ENCODE measurements at regions not wholly inside any gene's neighbourhood (a gene's known extent, or its start where the extent isn't known, plus 50 kb on each side); places are given as distances from the start of the nearest gene placed in this dataset.
A peak's percentile ranks its signal among the peaks of the same experiment; 100 is the strongest.

- intact Hi-C loops (cut with micrococcal nuclease), result no loop called here
- no peaks in the 10 kb centered on the region for H3K27me3 ChIP-seq (ENCODE audit: control insufficient read depth, insufficient read depth, low read length)
- H3K4me1 Mint-ChIP-seq, result no peaks in the 10 kb centered on the region
- no peak overlapping the region for H3K4me3 Mint-ChIP-seq
- WGBS (ENCODE audit: insufficient coverage), result 80% methylated on average over 3 of the region's 3 CpGs
- no peak overlapping the region for H3K4me3 ChIP-seq (ENCODE audit: low read length)
- H3K9me3 Mint-ChIP-seq, result no peaks in the 10 kb centered on the region
- peaks cover 9 to 31% of the 10 kb centered on the region in 2 donors for H3K27me3 Mint-ChIP-seq (ENCODE audit: low read depth in 2 of 2)
- no peak for TF ChIP-seq CTCF (IDR thresholded peaks at IDR 0.05)
- H3K36me3 ChIP-seq (ENCODE audit: control insufficient read depth, insufficient read depth, low read length), result no peaks in the 10 kb centered on the region
- no peak overlapping the region for H3K27ac ChIP-seq (ENCODE audit: low read length)
- no peaks in the 10 kb centered on the region for H3K9me3 ChIP-seq (ENCODE audit: control insufficient read depth, insufficient read depth, low read length)
- H3K36me3 Mint-ChIP-seq, result no peaks in the 10 kb centered on the region
- no peak for DNase-seq
- ATAC-seq, result no peak
- no peak overlapping the region for H3K27ac Mint-ChIP-seq
- H3K4me1 ChIP-seq (ENCODE audit: control insufficient read depth, insufficient read depth, low read length), result no peaks in the 10 kb centered on the region
Measured at GRCh38 chr14:54172562-54172961, 215.9 kb upstream of the BMP4 start.

GRCh38 chr14:54173802-54174201 lies 217.2 kb upstream of the BMP4 start:
- Histone ChIP-seq H3K4me3 (ENCODE audit: low read length) (no peak overlapping the region), H3K27me3 (ENCODE audit: control insufficient read depth, insufficient read depth, low read length) (no peaks in the 10 kb centered on the region), H3K4me1 (ENCODE audit: control insufficient read depth, insufficient read depth, low read length) (no peaks in the 10 kb centered on the region), H3K27ac (ENCODE audit: low read length) (no peak overlapping the region), H3K36me3 (ENCODE audit: control insufficient read depth, insufficient read depth, low read length) (no peaks in the 10 kb centered on the region), H3K9me3 (ENCODE audit: control insufficient read depth, insufficient read depth, low read length) (no peaks in the 10 kb centered on the region)
- H3K9me3 Mint-ChIP-seq, result no peaks in the 10 kb centered on the region
- no peak for ATAC-seq
- H3K4me1 Mint-ChIP-seq, result no peaks in the 10 kb centered on the region
- H3K27ac Mint-ChIP-seq, result no peak overlapping the region
- peaks cover 13 to 39% of the 10 kb centered on the region in 2 donors for H3K27me3 Mint-ChIP-seq (ENCODE audit: low read depth in 2 of 2)
- no peaks in the 10 kb centered on the region for H3K36me3 Mint-ChIP-seq
- DNase-seq, result no peak
- TF ChIP-seq CTCF (IDR thresholded peaks at IDR 0.05), result no peak
- 63% methylated on average over 1 of the region's 2 CpGs for WGBS (ENCODE audit: insufficient coverage)
- no peak overlapping the region for H3K4me3 Mint-ChIP-seq
- intact Hi-C loops (cut with micrococcal nuclease), result no loop called here

- H3K4me3 Mint-ChIP-seq, result no peak overlapping the region
- H3K4me1 ChIP-seq (ENCODE audit: control insufficient read depth, insufficient read depth, low read length), result no peaks in the 10 kb centered on the region
- H3K27ac Mint-ChIP-seq, result no peak overlapping the region
- intact Hi-C loops (cut with micrococcal nuclease), result no loop called here
- ATAC-seq, result no peak
- no peaks in the 10 kb centered on the region for H3K9me3 Mint-ChIP-seq
- no peak for DNase-seq
- no peaks in the 10 kb centered on the region for H3K27me3 ChIP-seq (ENCODE audit: control insufficient read depth, insufficient read depth, low read length)
- no peaks in the 10 kb centered on the region for H3K36me3 ChIP-seq (ENCODE audit: control insufficient read depth, insufficient read depth, low read length)
- 100% methylated on average over 1 of the region's 1 CpG for WGBS (ENCODE audit: insufficient coverage)
- no peaks in the 10 kb centered on the region for H3K4me1 Mint-ChIP-seq
- H3K9me3 ChIP-seq (ENCODE audit: control insufficient read depth, insufficient read depth, low read length), result no peaks in the 10 kb centered on the region
- no peak overlapping the region for H3K27ac ChIP-seq (ENCODE audit: low read length)
- no peaks in the 10 kb centered on the region for H3K36me3 Mint-ChIP-seq
- peaks cover 13 to 45% of the 10 kb centered on the region in 2 donors for H3K27me3 Mint-ChIP-seq (ENCODE audit: low read depth in 2 of 2)
- H3K4me3 ChIP-seq (ENCODE audit: low read length), result no peak overlapping the region
- TF ChIP-seq CTCF (IDR thresholded peaks at IDR 0.05), result no peak
Measured at GRCh38 chr14:54174457-54174856, 217.8 kb upstream of the BMP4 start.

GRCh38 chr14:54175298-54175942 lies 218.8 kb upstream of the BMP4 start:
- Mint-ChIP-seq H3K4me3 (no peak overlapping the region), H3K27ac (no peak overlapping the region), H3K4me1 (no peaks in the 10 kb centered on the region), H3K27me3 (ENCODE audit: low read depth in 2 of 2) (peaks cover 13 to 40% of the 10 kb centered on the region in 2 donors), H3K9me3 (no peaks in the 10 kb centered on the region), H3K36me3 (no peaks in the 10 kb centered on the region)
- WGBS (ENCODE audit: insufficient coverage), result 14% methylated on average over 3 of the region's 4 CpGs
- H3K36me3 ChIP-seq (ENCODE audit: control insufficient read depth, insufficient read depth, low read length), result no peaks in the 10 kb centered on the region
- H3K9me3 ChIP-seq (ENCODE audit: control insufficient read depth, insufficient read depth, low read length), result no peaks in the 10 kb centered on the region
- H3K4me1 ChIP-seq (ENCODE audit: control insufficient read depth, insufficient read depth, low read length), result no peaks in the 10 kb centered on the region
- peak; percentile 65 for TF ChIP-seq CTCF (IDR thresholded peaks at IDR 0.05)
- no peak overlapping the region for H3K4me3 ChIP-seq (ENCODE audit: low read length)
- intact Hi-C loops (cut with micrococcal nuclease), result no loop called here
- H3K27ac ChIP-seq (ENCODE audit: low read length), result no peak overlapping the region
- peak in 1 of 3 donors; percentile 45 for ATAC-seq
- no peaks in the 10 kb centered on the region for H3K27me3 ChIP-seq (ENCODE audit: control insufficient read depth, insufficient read depth, low read length)
- peak in 1 of 2 donors; percentile 60 for DNase-seq
